NCI-H2227 (cell line): ENCODE measurements at regions not wholly inside any gene's neighbourhood (a gene's known extent, or its start where the extent isn't known, plus 50 kb on each side); places are given as distances from the start of the nearest gene placed in this dataset.

Experiments
- DNase-seq: peaks from one replicate; lab custom pipeline; 2025; ENCODE audit not compliant: unreplicated experiment; lab: John Stamatoyannopoulos, UW

- DNase-seq = peak; percentile 67
These were observed 222.8 kb downstream of the SOX11 start for GRCh38 chr2:5914811-5915611.

- peak; percentile 25 for DNase-seq
These were observed 223.7 kb downstream of the SOX11 start for GRCh38 chr2:5915881-5916310.

GRCh38 chr2:5921081-5921642 is 229.0 kb downstream of the SOX11 start:
- peak; percentile 22 for DNase-seq

GRCh38 chr2:5923957-5924945 is 232.1 kb downstream of the SOX11 start:
- DNase-seq = no peak

- DNase-seq = no peak
These were observed 233.4 kb downstream of the SOX11 start for GRCh38 chr2:5925604-5926003.

- no peak for DNase-seq
These were observed 234.8 kb downstream of the SOX11 start for GRCh38 chr2:5926871-5927512.

GRCh38 chr2:5932556-5933469 is 240.6 kb downstream of the SOX11 start:
- DNase-seq = peak; percentile 43

- no peak for DNase-seq
These were observed 241.5 kb downstream of the SOX11 start for GRCh38 chr2:5933669-5934068.

GRCh38 chr2:5937321-5937720 is 245.1 kb downstream of the SOX11 start:
- DNase-seq = no peak

GRCh38 chr2:5937851-5938565 is 245.8 kb downstream of the SOX11 start:
- no peak for DNase-seq

- DNase-seq = no peak
These were observed 246.3 kb downstream of the SOX11 start for GRCh38 chr2:5938566-5938896.

- DNase-seq = no peak
These were observed 247.4 kb downstream of the SOX11 start for GRCh38 chr2:5939553-5939952.

GRCh38 chr2:5940596-5941535 is 248.7 kb downstream of the SOX11 start:
- no peak for DNase-seq

- DNase-seq = no peak
These were observed 250.0 kb downstream of the SOX11 start for GRCh38 chr2:5942204-5942603.

- DNase-seq = no peak
These were observed 253.6 kb downstream of the SOX11 start for GRCh38 chr2:5945742-5946141.

GRCh38 chr2:5946225-5947115 is 254.3 kb downstream of the SOX11 start:
- no peak for DNase-seq

GRCh38 chr2:5950736-5951135 is 258.6 kb downstream of the SOX11 start:
- DNase-seq = no peak
